OCI-LY7 (cell line): ENCODE measurements at regions not wholly inside any gene's neighbourhood (a gene's known extent, or its start where the extent isn't known, plus 50 kb on each side); places are given as distances from the start of the nearest gene placed in this dataset.
"Not testable (repeated sequence)": the region's sequence is repeated elsewhere in the genome, so short reads cannot be mapped to it uniquely, and the experiment has no call there.

Experiments used
- BruUV-seq: library from RNA; stranded (reverse); fragments of 400-500 nt; replicated peaks from 2 replicates; lab custom pipeline; 2021; lab: Mats Ljungman, UMichigan
- CTCF ChIA-PET: fragments of 300-600 bp; sonication (Branson Sonifier 250); formaldehyde crosslinking; loops from one replicate; lab custom pipeline; 2022; ENCODE audit warnings: antibody characterized with exemption; ENCODE audit not compliant: unreplicated experiment; lab: Charles Lee
- POLR2A ChIA-PET: fragments of 300-600 bp; sonication (Branson Sonifier 250); formaldehyde crosslinking; loops from one replicate; lab custom pipeline; 2022; ENCODE audit warnings: antibody characterized with exemption; lab: Charles Lee
- DNase-seq: peaks from one replicate; pipeline ENCODE4 v3.0.0-alpha.2; 2015; ENCODE audit warnings: low spot score
- H2AFZ ChIP-seq: fragments of 200-600 bp; sonication (generic), shearing (Covaris generic); 2 replicates; pipeline ENCODE4 v1.6.1; 2014; ENCODE audit warnings: mild to moderate bottlenecking, antibody characterized with exemption, low read length, moderate library complexity
- H3K27ac ChIP-seq: fragments of 200-600 bp; sonication (generic); 2 replicates; pipeline ENCODE4 v1.5.1; 2014; ENCODE audit warnings: mixed run types, low read depth, mild to moderate bottlenecking, moderate library complexity, low read length, inconsistent platforms; ENCODE audit not compliant: poor library complexity, severe bottlenecking
- H3K36me3 ChIP-seq: fragments of 200-600 bp; sonication (generic); 2 replicates; pipeline ENCODE4 v1.6.1; 2014; ENCODE audit warnings: mild to moderate bottlenecking, antibody characterized with exemption, low read length, moderate library complexity, mixed read lengths; ENCODE audit not compliant: insufficient read depth
- H3K4me1 ChIP-seq: fragments of 200-600 bp; sonication (generic); 2 replicates; pipeline ENCODE4 v1.5.1; 2014; ENCODE audit warnings: mild to moderate bottlenecking, low read length; ENCODE audit not compliant: insufficient read depth, poor library complexity, severe bottlenecking
- H3K4me2 ChIP-seq: fragments of 200-600 bp; sonication (generic); 2 replicates; pipeline ENCODE4 v1.6.1; 2014; ENCODE audit warnings: mild to moderate bottlenecking, low read length
- H3K4me3 ChIP-seq: fragments of 200-600 bp; sonication (generic); 2 replicates; pipeline ENCODE4 v1.5.1; 2014; ENCODE audit warnings: mild to moderate bottlenecking, low read depth, low read length; ENCODE audit not compliant: poor library complexity, severe bottlenecking
- H3K79me2 ChIP-seq: fragments of 200-600 bp; sonication (generic); 2 replicates; pipeline ENCODE4 v1.6.1; 2016; ENCODE audit warnings: low read depth, mild to moderate bottlenecking, low read length, moderate library complexity, mixed read lengths; ENCODE audit not compliant: insufficient read depth
- H3K9me2 ChIP-seq: fragments of 200-600 bp; sonication (generic); 2 replicates; pipeline ENCODE4 v1.6.1; 2016; ENCODE audit warnings: mild to moderate bottlenecking, low read length, mixed read lengths; ENCODE audit not compliant: insufficient read depth
- H3K9me3 ChIP-seq: fragments of 200-600 bp; sonication (generic); 2 replicates; pipeline ENCODE4 v1.6.1; 2014; ENCODE audit warnings: mild to moderate bottlenecking, mixed run types, low read length, mixed read lengths
- H4K20me1 ChIP-seq: fragments of 200-600 bp; sonication (generic); 2 replicates; pipeline ENCODE4 v1.6.1; 2014; ENCODE audit warnings: mild to moderate bottlenecking, antibody characterized with exemption, low read length, moderate library complexity, mixed read lengths; ENCODE audit not compliant: insufficient read depth
- CTCF ChIP-seq: fragments of 200-600 bp; sonication (generic); conservative IDR thresholded peaks from 2 replicates; pipeline ENCODE4 v1.5.1; 2014; ENCODE audit warnings: mild to moderate bottlenecking, antibody characterized with exemption, low read length, moderate library complexity, mixed read lengths
- EZH2phosphoT487 ChIP-seq: fragments of 200-600 bp; sonication (generic); IDR thresholded peaks from 2 replicates; pipeline ENCODE4 v1.6.1; 2018; ENCODE audit warnings: low read depth, borderline replicate concordance, mild to moderate bottlenecking, mixed run types, antibody characterized with exemption, low read length, moderate library complexity, mixed read lengths
- intact Hi-C: fragments of 100-400 bp; cut with micrococcal nuclease; formaldehyde crosslinking; loops from one replicate; pipeline ENCODE4 v1.10.0; 2022; ENCODE audit not compliant: unreplicated experiment

- peak; percentile 7 for DNase-seq
- H2AFZ ChIP-seq, result no peak overlapping the region
- no peaks in the 10 kb centered on the region for H4K20me1 ChIP-seq
- no peaks in the 10 kb centered on the region for H3K79me2 ChIP-seq
- 0 out of 2 replicates have a peak, but pooled peaks cover 6% of the 10 kb centered on the region for H3K9me3 ChIP-seq
- no peaks in the 10 kb centered on the region for H3K9me2 ChIP-seq
- no peak overlapping the region for H3K27ac ChIP-seq
- no peaks in the 10 kb centered on the region for H3K4me1 ChIP-seq
- TF ChIP-seq CTCF (no peak), EZH2phosphoT487 (no peak)
- BruUV-seq, result no TSS peak
- H3K4me3 ChIP-seq, result no peak overlapping the region
- CTCF ChIA-PET, result no interaction called here
- no peaks in the 10 kb centered on the region for H3K36me3 ChIP-seq
- H3K4me2 ChIP-seq, result no peak overlapping the region
- intact Hi-C loops, result no loop called here
- POLR2A ChIA-PET, result no interaction called here
Observed at GRCh38 chr6:3915076-3915791, 66.1 kb downstream of the FAM50B start.

GRCh38 chr6:3916211-3916610 lies 67.0 kb downstream of the FAM50B start:
- no peaks in the 10 kb centered on the region for H3K36me3 ChIP-seq
- no peak for DNase-seq
- ChIA-PET POLR2A (no interaction called here), CTCF (no interaction called here)
- no peak overlapping the region for H3K4me2 ChIP-seq
- intact Hi-C loops, result no loop called here
- H3K79me2 ChIP-seq, result no peaks in the 10 kb centered on the region
- H2AFZ ChIP-seq, result no peak overlapping the region
- H3K27ac ChIP-seq, result no peak overlapping the region
- H3K4me1 ChIP-seq, result no peaks in the 10 kb centered on the region
- 0 out of 2 replicates have a peak, but pooled peaks cover 6% of the 10 kb centered on the region for H3K9me3 ChIP-seq
- no peaks in the 10 kb centered on the region for H3K9me2 ChIP-seq
- H4K20me1 ChIP-seq, result no peaks in the 10 kb centered on the region
- no peak overlapping the region for H3K4me3 ChIP-seq
- TF ChIP-seq EZH2phosphoT487 (no peak), CTCF (no peak)
- no TSS peak for BruUV-seq

- H3K36me3 ChIP-seq, intact Hi-C loops, BruUV-seq, POLR2A ChIA-PET, H3K4me3 ChIP-seq, DNase-seq, CTCF ChIA-PET, H4K20me1 ChIP-seq, H3K9me2 ChIP-seq, H3K9me3 ChIP-seq, H2AFZ ChIP-seq, H3K27ac ChIP-seq, H3K4me1 ChIP-seq, H3K4me2 ChIP-seq, H3K79me2 ChIP-seq: not testable (repeated sequence)
Observed at GRCh38 chr6:3916749-3917148, 67.6 kb downstream of the FAM50B start.
